ENCODE measurements at regions not wholly inside any gene's neighbourhood (a gene's known extent, or its start where the extent isn't known, plus 50 kb on each side); places are given as distances from the start of the nearest gene placed in this dataset.
A peak's percentile ranks its signal among the peaks of the same experiment; 100 is the strongest.

GRCh38 chr3:164539215-164539614 is 539.1 kb downstream of the SI start:
- no peak for DNase-seq

GRCh38 chr3:164537485-164537884 is 540.8 kb downstream of the SI start:
- DNase-seq: no peak

- peak; percentile 83 for DNase-seq
These were observed 545.0 kb downstream of the SI start for GRCh38 chr3:164533275-164533674.

- no peak for DNase-seq
These were observed 552.0 kb downstream of the SI start for GRCh38 chr3:164526250-164526649.

GRCh38 chr3:164524201-164524600 is 554.1 kb downstream of the SI start:
- DNase-seq: no peak

- no peak for DNase-seq
These were observed 556.1 kb downstream of the SI start for GRCh38 chr3:164522073-164522763.

- no peak for DNase-seq
These were observed 556.7 kb downstream of the SI start for GRCh38 chr3:164521644-164522043.

GRCh38 chr3:164521139-164521538 is 557.2 kb downstream of the SI start:
- DNase-seq: no peak

- no peak for DNase-seq
These were observed 563.0 kb downstream of the SI start for GRCh38 chr3:164515256-164515655.

GRCh38 chr3:164514576-164514975 is 563.7 kb downstream of the SI start:
- no peak for DNase-seq

- DNase-seq: no peak
These were observed 570.4 kb downstream of the SI start for GRCh38 chr3:164507886-164508285.

GRCh38 chr3:164498917-164499316 is 579.4 kb downstream of the SI start:
- DNase-seq: no peak

GRCh38 chr3:164488893-164489292 is 589.4 kb downstream of the SI start:
- DNase-seq: no peak

- no peak for DNase-seq
These were observed 592.1 kb downstream of the SI start for GRCh38 chr3:164486150-164486549.

GRCh38 chr3:164479978-164480377 is 598.3 kb downstream of the SI start:
- DNase-seq: no peak

- DNase-seq: peak; percentile 67
These were observed 598.9 kb downstream of the SI start for GRCh38 chr3:164479406-164479805.

- no peak for DNase-seq
These were observed 600.0 kb downstream of the SI start for GRCh38 chr3:164478323-164478722.

GRCh38 chr3:164477403-164477802 is 600.9 kb downstream of the SI start:
- DNase-seq: no peak

GRCh38 chr3:164476631-164477030 is 601.7 kb downstream of the SI start:
- DNase-seq: no peak

- DNase-seq: no peak
These were observed 607.8 kb downstream of the SI start for GRCh38 chr3:164470471-164470870.

GRCh38 chr3:164468055-164468454 is 610.2 kb downstream of the SI start:
- no peak for DNase-seq

GRCh38 chr3:164467007-164467406 is 611.3 kb downstream of the SI start:
- no peak for DNase-seq

GRCh38 chr3:164465172-164465571 is 613.1 kb downstream of the SI start:
- DNase-seq: no peak

- no peak for DNase-seq
These were observed 617.4 kb downstream of the SI start for GRCh38 chr3:164460851-164461250.

- DNase-seq: peak; percentile 88
These were observed 618.7 kb downstream of the SI start for GRCh38 chr3:164459521-164460151.
